Prostate gland (tissue), 2 donors: ENCODE measurements at regions not wholly inside any gene's neighbourhood (a gene's known extent, or its start where the extent isn't known, plus 50 kb on each side); places are given as distances from the start of the nearest gene placed in this dataset.

Experiments
- POLR2AphosphoS5 ChIP-seq: sonication (generic); formaldehyde crosslinking; IDR thresholded peaks from one replicate; pipeline ENCODE4 v1.6.1; 2017; ENCODE audit warnings: antibody characterized with exemption
- TF ChIP-seq, protein P1 (sequence below), 4 experiments: fragments of 200-600 bp in 2 of 4; fragments of 450-650 bp in 2 of 4; sonication (generic) in 2 of 4; IDR thresholded peaks; 1 replicate in 3 of 4; 2 replicates in 1 of 4; pipeline ENCODE4 v1.5.1; 2016 to 2019; ENCODE audit warnings: antibody characterized with exemption in 4 of 4, mild to moderate bottlenecking in 2 of 4, moderate library complexity in 2 of 4

DNA sequence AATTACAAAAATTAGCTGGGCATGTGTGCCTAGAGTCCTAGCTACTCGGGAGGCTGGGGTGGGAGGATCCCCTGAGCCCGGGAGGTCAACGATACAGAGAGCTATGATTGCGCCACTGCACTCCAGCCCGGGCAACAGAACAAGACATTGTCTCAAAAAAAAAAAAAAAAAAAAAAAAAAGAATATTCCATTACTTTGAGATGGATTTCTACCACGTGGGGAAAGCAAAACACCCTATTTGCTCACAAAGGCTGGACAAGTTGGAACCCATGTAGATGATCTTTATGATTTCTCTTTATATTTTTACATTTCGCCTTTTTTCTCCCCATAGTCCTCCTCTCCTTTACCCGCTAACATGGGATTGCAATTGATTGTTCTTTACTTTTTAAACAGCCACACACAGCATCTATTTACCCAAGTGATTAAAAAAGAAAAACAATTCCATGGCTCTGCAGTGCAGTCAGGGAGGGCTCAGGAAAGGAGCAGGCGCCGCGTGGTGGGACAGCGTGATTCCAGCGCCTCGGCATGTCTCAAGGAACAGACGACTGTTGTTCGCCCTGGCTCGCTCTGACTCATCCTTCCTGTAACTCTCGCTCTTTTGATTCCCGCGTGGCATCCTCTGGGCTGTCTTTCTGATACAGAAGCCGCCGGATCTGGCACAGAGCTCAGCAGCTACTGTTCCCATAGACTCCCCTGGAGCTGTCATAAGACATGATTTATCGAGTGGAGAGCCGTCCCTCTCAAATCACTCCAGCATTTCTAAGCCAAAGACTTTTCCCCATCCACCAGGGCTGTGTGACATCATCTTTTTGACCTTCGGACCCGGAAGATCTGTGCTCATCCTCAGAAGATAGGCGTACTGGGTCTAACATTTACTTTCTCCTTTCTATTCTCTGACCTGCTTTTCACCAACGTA, 230.4 kb upstream of the AGAP1 start:
- TF ChIP-seq, protein P1, sequence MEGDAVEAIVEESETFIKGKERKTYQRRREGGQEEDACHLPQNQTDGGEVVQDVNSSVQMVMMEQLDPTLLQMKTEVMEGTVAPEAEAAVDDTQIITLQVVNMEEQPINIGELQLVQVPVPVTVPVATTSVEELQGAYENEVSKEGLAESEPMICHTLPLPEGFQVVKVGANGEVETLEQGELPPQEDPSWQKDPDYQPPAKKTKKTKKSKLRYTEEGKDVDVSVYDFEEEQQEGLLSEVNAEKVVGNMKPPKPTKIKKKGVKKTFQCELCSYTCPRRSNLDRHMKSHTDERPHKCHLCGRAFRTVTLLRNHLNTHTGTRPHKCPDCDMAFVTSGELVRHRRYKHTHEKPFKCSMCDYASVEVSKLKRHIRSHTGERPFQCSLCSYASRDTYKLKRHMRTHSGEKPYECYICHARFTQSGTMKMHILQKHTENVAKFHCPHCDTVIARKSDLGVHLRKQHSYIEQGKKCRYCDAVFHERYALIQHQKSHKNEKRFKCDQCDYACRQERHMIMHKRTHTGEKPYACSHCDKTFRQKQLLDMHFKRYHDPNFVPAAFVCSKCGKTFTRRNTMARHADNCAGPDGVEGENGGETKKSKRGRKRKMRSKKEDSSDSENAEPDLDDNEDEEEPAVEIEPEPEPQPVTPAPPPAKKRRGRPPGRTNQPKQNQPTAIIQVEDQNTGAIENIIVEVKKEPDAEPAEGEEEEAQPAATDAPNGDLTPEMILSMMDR (IDR thresholded peaks at IDR 0.05) = no peak
- TF ChIP-seq POLR2AphosphoS5 = peak; percentile 40
